Activated B cell treated with CpG ODN at 0.5 μM for 24 hours (primary cell): ENCODE measurements at regions not wholly inside any gene's neighbourhood (a gene's known extent, or its start where the extent isn't known, plus 50 kb on each side); places are given as distances from the start of the nearest gene placed in this dataset.

ENCODE experiments used
- ATAC-seq: fragments of 200-7000 bp; cut with Tn5 transposase; one replicate; pipeline ENCODE4 v1.10.0; 2021; ENCODE audit warnings: low read depth, mild to moderate bottlenecking, moderate library complexity
- CTCF ChIA-PET: fragments of 350-600 bp; sonication (Branson Sonifier 250); formaldehyde crosslinking; loops from one replicate; lab custom pipeline; 2021; ENCODE audit warnings: antibody characterized with exemption; lab: Charles Lee
- POLR2A ChIA-PET: fragments of 350-600 bp; sonication (Branson Sonifier 250); formaldehyde crosslinking; loops from one replicate; lab custom pipeline; 2021; ENCODE audit warnings: antibody characterized with exemption; lab: Charles Lee
- DNase-seq: peaks from one replicate; pipeline ENCODE4 v3.0.0; 2022
- H3K27ac Mint-ChIP-seq: one replicate; pipeline ENCODE4 v1.8.0; 2020; ENCODE audit warnings: mixed read lengths
- H3K27me3 Mint-ChIP-seq: one replicate; pipeline ENCODE4 v1.8.0; 2021; ENCODE audit warnings: mixed read lengths
- H3K36me3 Mint-ChIP-seq: one replicate; pipeline ENCODE4 v1.8.0; 2021; ENCODE audit warnings: low read depth, mixed read lengths
- H3K4me1 Mint-ChIP-seq: one replicate; pipeline ENCODE4 v1.8.0; 2021; ENCODE audit warnings: mixed read lengths
- H3K4me3 Mint-ChIP-seq: one replicate; pipeline ENCODE4 v1.8.0; 2020; ENCODE audit warnings: mild to moderate bottlenecking, mixed read lengths
- H3K9me3 Mint-ChIP-seq: one replicate; pipeline ENCODE4 v1.8.0; 2020; ENCODE audit warnings: mixed read lengths
- intact Hi-C: fragments of 100-400 bp; cut with micrococcal nuclease; formaldehyde crosslinking; loops from one replicate; pipeline ENCODE4 v1.15.1; 2024
- TF ChIP-seq, protein P1 (sequence below): fragments of 200-600 bp; IDR thresholded peaks from one replicate; pipeline ENCODE4 v1.8.0; 2022; ENCODE audit warnings: antibody characterized with exemption, mild to moderate bottlenecking

DNA sequence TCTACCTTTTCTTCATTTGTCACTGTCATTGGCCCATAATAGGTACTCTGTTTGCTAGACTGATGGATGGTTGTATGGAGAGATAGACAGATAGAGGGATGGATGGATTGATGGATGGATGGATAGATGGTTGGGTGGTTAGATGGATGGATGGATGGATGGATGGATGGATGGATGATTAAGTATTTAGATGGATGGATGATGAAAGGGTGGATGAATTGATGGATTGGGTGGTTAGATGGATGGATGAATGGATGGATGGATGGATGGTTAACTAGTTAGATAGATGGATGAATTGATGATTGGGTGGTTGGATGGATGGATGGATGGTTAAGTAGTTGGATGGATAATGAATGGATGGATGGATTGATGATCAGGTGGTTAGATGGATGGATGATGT is 334.7 kb upstream of the AUTS2 start:
- no peak for DNase-seq
- CTCF ChIA-PET, result no interaction called here
- Mint-ChIP-seq H3K27me3 (no peaks in the 10 kb centered on the region), H3K27ac (no peak overlapping the region), H3K36me3 (no peaks in the 10 kb centered on the region), H3K4me3 (no peak overlapping the region), H3K9me3 (no peaks in the 10 kb centered on the region), H3K4me1 (no peaks in the 10 kb centered on the region)
- POLR2A ChIA-PET, result no interaction called here
- TF ChIP-seq, protein P1, sequence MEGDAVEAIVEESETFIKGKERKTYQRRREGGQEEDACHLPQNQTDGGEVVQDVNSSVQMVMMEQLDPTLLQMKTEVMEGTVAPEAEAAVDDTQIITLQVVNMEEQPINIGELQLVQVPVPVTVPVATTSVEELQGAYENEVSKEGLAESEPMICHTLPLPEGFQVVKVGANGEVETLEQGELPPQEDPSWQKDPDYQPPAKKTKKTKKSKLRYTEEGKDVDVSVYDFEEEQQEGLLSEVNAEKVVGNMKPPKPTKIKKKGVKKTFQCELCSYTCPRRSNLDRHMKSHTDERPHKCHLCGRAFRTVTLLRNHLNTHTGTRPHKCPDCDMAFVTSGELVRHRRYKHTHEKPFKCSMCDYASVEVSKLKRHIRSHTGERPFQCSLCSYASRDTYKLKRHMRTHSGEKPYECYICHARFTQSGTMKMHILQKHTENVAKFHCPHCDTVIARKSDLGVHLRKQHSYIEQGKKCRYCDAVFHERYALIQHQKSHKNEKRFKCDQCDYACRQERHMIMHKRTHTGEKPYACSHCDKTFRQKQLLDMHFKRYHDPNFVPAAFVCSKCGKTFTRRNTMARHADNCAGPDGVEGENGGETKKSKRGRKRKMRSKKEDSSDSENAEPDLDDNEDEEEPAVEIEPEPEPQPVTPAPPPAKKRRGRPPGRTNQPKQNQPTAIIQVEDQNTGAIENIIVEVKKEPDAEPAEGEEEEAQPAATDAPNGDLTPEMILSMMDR, result no peak
- intact Hi-C loops, result no loop called here
- ATAC-seq, result no peak

DNA sequence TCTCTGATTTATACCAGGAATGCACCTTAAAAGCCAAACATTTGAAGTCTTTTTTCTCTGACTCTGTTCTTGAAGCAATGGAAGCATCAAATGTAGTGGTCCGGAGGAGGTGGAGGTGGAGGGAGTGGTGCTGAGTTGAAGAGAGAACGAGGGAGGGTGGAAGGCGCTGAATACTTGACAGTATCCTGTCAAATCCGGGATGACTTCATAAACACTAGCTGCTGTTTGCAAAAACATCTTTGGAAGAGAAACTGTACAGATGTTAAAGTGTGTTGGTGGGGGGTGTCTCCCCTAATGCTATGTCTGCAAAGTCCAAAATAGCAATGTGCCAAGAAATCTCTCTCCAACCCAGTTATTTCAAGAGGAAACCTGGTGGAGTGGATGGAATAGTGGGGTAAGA is 328.5 kb upstream of the AUTS2 start:
- TF ChIP-seq, protein P1, result no peak
- no peaks in the 10 kb centered on the region for H3K27me3 Mint-ChIP-seq
- H3K4me1 Mint-ChIP-seq, result no peaks in the 10 kb centered on the region
- DNase-seq, result no peak
- intact Hi-C loops, result no loop called here
- H3K27ac Mint-ChIP-seq, result no peak overlapping the region
- CTCF ChIA-PET, result no interaction called here
- no peak for ATAC-seq
- POLR2A ChIA-PET, result no interaction called here
- no peak overlapping the region for H3K4me3 Mint-ChIP-seq
- H3K36me3 Mint-ChIP-seq, result no peaks in the 10 kb centered on the region
- peaks cover 3% of the 10 kb centered on the region for H3K9me3 Mint-ChIP-seq

DNA sequence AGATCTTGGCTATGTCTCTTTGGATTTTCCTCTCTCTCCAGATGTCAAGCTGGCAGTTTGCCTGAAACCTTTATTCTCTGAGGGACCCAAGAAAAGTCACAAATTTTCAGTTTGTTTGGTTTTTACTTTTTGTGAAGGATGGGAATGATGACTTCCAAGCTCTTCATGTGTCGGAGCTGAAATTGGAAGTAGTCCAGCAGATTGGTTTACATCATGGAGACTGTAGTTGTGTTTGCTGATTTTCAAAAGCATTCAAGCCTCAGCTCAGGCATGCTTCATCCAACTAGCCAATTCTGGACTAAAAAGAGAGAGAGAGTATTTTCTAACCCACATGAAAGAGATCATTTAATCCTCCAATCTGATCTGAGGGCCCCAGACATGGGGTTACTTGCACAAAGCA is 326.2 kb upstream of the AUTS2 start:
- intact Hi-C loops, result no loop called here
- ATAC-seq (no peak), DNase-seq (no peak)
- peaks cover 3% of the 10 kb centered on the region for H3K9me3 Mint-ChIP-seq
- H3K27me3 Mint-ChIP-seq, result no peaks in the 10 kb centered on the region
- H3K36me3 Mint-ChIP-seq, result no peaks in the 10 kb centered on the region
- ChIA-PET CTCF (no interaction called here), POLR2A (no interaction called here)
- no peaks in the 10 kb centered on the region for H3K4me1 Mint-ChIP-seq
- TF ChIP-seq, protein P1, result no peak
- H3K4me3 Mint-ChIP-seq, result no peak overlapping the region
- H3K27ac Mint-ChIP-seq, result no peak overlapping the region

DNA sequence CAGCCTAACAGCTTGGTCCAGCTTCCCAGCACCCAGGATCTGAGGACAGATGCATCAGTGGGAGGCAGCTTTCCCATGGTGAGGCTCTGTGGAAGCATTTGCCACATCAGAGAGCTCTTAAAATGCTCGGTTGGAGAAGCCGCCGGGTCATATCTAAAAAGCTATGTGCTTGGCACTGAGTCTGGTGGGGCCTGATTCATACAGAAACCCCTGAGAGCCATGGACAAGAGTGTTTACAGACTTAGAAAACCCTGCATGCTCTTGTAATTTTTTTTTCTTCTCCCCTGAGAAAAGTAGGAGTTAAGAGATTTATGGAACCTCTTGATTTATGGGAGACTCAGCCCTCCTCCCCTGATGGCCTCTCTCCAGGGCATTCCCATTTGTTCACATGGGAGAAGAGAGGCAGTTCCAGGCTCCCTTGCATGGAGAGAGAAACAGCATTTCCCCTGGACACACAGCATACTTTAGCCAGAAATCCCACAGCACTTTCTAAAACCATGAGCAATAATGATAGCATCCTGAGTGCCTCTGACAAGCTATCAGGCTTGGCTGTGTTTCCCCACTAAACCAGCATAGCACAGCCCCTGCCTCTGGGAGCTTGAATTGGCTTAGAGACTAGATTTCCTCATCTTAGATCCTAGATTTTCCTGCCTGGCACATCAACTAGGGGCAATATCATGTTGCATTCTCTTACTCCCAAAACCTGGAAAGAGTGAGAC is 322.1 kb upstream of the AUTS2 start:
- no peak overlapping the region for H3K27ac Mint-ChIP-seq
- TF ChIP-seq, protein P1, result no peak
- peaks cover 4% of the 10 kb centered on the region for H3K9me3 Mint-ChIP-seq
- ChIA-PET POLR2A (no interaction called here), CTCF (no interaction called here)
- H3K27me3 Mint-ChIP-seq, result no peaks in the 10 kb centered on the region
- ATAC-seq (no peak), DNase-seq (no peak)
- no peaks in the 10 kb centered on the region for H3K4me1 Mint-ChIP-seq
- no peaks in the 10 kb centered on the region for H3K36me3 Mint-ChIP-seq
- intact Hi-C loops, result no loop called here
- H3K4me3 Mint-ChIP-seq, result no peak overlapping the region

DNA sequence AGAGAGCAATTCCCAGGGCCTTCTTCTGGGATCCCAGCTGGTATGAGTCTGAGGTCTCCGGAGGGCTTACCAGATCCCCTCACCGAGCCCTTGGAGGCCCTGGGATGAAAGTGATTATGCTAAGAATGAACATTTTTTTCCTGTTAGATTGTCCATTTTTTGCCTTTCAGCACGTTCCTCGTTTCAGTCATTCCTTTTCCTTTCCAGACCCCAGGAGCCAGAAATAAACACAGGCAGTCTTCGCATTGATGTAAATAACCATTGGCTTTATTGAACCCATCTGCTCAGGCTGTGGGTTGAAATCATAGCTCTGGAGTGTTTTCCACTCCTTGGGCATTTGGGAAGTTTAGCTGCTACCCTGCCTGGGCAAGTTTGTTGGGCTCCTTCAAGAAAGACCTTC is 320.9 kb upstream of the AUTS2 start:
- intact Hi-C loops, result no loop called here
- no peak for ATAC-seq
- no peak overlapping the region for H3K4me3 Mint-ChIP-seq
- no peaks in the 10 kb centered on the region for H3K36me3 Mint-ChIP-seq
- ChIA-PET CTCF (no interaction called here), POLR2A (no interaction called here)
- H3K27ac Mint-ChIP-seq, result no peak overlapping the region
- H3K9me3 Mint-ChIP-seq, result peaks cover 5% of the 10 kb centered on the region
- TF ChIP-seq, protein P1, result no peak
- no peaks in the 10 kb centered on the region for H3K27me3 Mint-ChIP-seq
- DNase-seq, result no peak
- no peaks in the 10 kb centered on the region for H3K4me1 Mint-ChIP-seq
